GM18507 (cell line): ENCODE measurements at regions not wholly inside any gene's neighbourhood (a gene's known extent, or its start where the extent isn't known, plus 50 kb on each side); places are given as distances from the start of the nearest gene placed in this dataset.
A peak's percentile ranks its signal among the peaks of the same experiment; 100 is the strongest.
"Not testable (repeated sequence)": the region's sequence is repeated elsewhere in the genome, so short reads cannot be mapped to it uniquely, and the experiment has no call there.

Source experiments
- DNase-seq: peaks from one replicate; pipeline ENCODE4 v3.0.0; 2011; ENCODE audit warnings: low read depth; ENCODE audit not compliant: insufficient read length; ENCODE audit errors: extremely low spot score
- FAIRE-seq: peaks from 2 replicates; lab custom pipeline; 2011; peaks lifted over from hg19 to GRCh38; lab: Jason Lieb, UNC

DNA sequence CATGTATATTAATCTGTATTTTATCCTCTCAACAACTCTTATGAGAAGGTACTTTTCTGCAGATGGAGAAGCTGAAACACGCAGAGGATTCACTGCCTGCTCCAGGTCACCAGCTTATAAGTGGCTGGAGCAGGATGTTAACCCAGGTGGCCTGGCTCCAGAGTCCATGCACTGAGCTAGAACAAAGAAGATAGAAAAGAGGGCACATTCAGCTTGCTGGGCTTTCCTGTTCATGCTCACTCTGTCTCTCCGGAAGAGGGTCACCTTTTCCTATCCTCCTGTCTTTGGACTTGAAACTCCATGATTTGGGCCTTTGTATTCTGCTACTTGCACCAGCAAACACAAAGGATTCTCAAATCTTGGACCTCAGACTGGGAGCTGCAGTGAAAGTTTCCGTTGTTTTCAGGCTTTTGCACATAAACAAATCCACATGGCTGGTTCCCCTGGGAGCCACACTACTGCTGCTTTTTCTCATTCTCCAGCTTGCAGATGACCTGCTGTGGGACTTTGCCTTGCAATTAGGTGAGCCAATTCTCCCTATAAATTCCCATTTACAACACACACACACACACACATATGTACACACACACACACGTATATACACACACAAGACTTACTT, 117.3 kb upstream of the GRK3 start:
- no peak for FAIRE-seq
- DNase-seq, result no peak

DNA sequence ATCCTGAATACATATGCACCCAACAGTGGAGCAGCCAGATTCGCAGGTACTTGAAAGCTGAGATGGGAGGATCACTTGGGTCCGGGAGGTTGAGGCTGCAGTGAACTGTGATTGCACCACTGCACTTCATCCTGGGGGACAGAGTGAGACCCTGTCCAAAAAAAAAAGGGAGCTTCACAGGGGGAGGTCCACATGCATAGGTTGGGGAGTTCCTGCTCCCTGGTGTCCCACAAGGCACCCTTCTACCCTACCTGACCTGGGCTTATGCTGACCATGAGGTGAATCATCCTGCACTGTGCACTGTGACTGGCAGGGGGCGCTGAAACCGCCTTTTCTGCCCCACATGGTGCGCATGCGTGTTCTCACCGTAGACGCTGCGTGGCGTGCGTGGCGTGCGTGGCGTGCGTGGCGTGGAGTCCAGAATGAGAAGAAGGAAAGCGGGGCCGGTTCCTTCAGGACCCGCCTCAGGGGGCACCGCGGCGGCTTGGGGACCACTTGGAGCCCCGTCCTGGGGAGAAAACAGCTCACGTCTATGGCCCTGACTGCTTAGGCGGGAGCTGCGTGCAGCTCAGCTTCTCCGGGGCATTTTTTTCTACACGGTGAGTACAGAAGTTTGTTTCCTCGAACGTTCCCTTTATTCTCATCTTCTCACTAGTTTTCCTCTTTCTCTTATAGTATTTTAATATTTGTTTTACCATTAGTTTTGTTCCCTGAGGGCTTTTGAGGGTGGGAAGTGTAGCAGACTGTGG, 116.6 kb upstream of the GRK3 start:
- peak; percentile 99 for DNase-seq
- FAIRE-seq, result peak; percentile 100

DNA sequence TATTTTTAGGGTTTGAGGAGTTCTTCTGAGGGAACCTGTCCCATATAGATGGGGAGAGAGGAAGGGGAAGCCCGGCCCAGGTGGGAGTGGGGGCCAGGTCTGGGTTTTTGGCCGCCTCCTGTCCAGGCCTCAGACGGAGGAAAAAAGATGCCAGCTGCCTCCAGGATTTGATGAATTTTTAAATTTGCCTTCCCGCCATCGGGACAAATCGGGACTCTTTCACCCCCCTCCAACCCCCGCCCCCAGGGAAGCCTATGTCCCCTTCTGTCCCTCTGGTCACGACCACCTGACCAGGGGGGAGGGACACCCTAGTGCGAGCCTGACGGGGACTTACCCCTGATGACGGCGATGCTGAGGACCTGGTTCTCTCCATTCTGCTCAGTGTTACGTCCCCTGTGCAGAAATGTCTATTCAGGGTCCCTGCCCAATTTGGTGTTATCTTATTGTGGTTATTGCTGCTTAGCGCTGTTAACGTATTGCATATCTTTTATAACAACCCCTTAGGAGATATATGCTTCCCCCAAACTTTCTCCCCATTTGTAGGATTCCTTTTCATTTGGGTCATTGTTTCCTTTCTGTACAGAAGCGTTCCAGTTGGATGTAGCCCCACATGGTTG, 115.9 kb upstream of the GRK3 start:
- no peak for DNase-seq
- peak; percentile 67 for FAIRE-seq

DNA sequence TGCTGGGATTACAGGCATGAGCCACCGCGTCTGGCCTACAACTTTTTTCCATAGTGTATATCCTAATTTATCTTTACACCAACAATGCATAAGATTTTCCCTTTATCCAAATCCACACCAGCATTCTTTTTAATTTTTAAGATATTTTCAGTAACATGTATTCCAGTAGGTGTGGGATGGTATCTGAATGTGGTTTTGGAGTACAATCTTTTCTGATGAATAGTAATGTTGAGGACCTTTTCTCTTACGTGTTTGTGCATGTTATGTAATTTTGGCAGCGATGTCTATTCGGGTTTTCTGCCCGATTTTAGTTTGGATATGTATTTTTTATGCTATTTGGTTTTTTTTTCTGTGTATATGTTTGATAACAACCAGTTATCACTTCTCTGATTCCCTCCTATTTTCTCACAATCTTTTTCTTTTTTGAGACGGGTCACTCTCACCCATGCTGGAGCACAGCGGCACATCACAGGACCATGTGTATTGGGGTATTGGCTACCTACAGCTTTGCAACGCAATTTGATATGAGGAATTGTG, 114.6 kb upstream of the GRK3 start:
- FAIRE-seq (no peak), DNase-seq (no peak)

DNA sequence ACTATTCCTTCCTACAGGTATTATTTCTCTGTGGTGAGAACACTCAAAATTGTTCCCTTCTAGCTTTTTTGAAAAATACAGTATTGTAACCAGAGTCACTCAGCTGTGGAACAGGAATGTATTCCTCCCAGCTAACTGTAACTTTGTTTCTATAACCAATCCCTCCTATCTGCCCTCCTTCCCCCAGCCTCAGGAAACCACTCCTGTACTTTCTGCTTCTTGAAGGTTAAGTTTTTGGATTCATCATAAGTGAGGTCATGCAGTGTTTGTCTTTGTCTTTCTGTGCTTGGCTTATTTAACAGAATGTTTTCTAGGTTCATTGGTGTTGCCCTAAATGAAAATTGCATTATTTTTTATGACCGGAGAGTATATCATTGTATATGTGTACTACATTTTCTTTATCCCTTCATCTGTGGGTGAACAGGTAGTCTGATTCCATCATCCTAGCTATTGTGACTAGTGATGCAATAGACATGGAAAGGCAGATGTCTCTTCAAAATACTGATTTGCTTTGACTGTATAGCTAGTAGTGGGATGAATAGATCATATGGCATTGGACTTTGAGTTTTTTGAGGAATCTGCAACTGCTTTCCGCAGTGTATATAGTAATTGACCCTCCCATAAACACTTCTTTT, 112.9 kb upstream of the GRK3 start:
- DNase-seq (no peak), FAIRE-seq (no peak)

DNA sequence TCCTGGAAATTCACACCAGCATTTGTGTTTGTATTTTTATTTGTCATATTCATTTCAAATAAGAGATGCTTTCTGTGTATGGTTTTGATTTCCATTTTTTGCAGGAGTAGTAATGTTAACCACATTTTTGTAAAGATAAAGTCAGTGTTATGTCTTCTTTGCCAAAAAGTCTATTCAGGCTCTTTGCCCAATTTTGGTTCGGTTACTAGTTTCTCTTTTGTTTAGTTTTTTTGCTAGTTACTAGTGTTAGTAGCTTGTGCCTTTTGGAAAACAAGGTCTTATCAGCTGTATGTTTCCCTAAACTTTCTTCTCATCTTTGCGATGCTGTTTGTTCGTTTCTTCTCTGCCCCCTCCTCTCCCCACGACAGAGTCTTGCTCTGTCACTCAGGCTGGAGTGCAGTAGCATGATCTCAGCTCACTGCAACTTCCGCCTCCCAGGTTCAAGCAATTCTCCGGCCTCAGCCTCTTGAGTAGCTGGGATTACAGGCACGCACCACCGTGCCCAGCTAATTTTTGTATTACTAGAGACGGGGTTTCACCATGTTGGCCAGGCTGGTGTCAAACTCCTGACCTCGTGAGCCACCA, 112.3 kb upstream of the GRK3 start:
- DNase-seq (no peak), FAIRE-seq (no peak)

DNA sequence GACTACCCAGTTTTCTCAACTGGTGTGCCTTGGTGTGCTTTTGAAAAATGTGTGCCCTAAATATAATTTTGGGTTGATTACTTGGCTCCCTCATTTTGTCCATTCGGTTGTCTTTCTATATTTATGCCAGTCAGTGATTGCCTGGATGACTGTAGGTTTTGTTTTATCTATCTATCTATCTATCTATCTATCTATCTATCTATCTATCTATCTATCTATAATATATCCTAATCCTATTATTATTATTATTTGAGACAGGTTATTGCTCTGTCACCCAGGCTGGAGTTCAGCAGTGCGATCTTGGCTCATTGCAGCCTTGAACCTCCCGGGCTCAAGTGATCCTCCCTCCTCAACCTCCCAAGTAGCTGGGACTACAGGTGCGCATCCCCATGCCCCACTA, 111.4 kb upstream of the GRK3 start:
- FAIRE-seq (no peak), DNase-seq (no peak)

DNA sequence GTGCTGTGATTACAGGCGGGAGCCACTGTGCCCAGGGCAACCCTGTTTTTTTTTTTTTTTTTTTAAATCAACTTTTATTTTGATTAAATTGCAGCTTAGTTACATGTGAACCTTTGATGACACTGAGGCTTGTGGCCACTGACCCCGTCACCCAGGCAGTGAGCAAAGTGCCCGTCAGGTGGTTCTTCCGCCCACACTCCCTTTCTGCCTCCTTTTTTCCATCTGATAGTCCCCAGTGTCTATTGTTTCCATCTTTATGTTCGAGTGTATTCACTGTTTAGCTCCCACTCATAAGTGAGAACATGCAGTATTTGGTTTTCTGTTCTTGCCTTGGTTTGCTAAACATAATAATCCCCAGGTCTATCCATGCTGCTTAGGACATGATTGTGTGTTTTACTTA, 110.9 kb upstream of the GRK3 start:
- no peak for FAIRE-seq

DNA sequence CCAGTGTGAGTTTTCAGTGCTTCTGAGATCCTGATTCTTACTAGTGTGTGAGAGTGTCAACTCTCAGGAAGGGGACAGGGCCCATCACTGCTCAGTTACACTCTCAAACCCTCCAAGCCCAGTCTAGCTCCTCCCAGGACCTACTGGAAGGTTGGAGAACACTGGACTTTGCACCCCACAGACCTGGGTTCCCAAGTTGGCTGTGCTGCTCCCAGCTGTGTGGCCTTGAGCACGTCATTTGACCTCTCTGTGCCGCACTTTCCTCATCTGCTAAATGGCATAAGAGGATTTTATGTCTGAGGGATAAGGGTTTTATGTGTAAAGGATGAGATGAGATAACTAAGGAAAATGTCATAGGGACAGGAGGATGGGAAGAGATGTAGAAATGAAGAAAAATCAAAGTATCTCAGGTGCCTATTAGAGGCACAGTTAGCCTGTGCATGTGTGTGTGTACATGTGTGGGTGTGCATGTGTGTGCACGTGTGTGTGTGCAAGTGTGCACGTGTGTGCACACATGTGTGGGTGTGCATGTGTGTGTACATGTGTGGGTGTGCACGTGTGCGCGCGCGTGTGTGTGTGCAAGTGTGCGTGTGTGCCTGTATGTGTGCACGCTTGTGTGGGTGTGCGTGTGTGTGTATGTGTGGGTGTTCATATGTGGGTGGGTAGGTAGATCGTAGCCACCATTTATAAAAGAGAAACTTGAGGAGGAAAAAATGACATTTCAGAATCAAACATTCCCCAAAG, 108.0 kb upstream of the GRK3 start:
- not testable (repeated sequence) for DNase-seq, FAIRE-seq

More for the DNA sequence above, 110.9 kb upstream of the GRK3 start:
- no peak for DNase-seq

DNA sequence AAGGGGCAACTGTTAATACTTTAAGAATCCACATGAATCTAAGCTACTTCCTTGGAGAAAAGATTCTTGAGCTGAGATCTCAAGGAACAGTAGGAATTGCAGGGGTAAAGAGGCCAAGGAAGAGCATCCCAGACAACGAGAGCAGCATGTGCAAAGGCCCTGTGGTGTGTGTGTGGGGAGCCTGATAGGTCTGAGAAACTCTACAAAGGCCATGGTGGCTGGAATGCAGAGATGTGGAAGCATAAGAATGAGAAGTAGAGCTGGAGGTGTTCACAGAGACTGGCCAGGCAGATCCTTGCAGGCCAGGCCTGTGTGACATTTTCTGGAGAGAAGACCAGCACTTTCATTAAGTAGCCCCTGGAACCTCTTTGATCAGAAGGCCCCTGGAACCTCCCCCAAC, 105.8 kb upstream of the GRK3 start:
- FAIRE-seq, DNase-seq: not testable (repeated sequence)

DNA sequence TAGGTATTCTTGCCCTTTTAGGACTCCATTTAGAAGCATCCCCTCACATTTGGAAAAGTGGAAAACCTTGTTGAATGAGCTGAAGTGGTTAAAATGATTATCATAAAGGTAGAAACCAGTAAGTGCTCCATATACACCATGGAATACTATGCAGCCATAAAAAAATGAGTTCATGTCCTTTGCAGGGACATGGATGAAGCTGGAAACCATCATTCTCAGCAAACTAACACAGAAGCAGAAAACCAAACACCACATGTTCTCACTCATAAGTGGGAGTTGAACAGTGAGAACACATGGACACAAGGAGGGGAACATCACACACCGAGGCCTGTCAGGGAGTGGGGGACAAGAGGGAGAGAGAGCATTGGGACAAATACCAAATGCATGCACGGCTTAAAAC, 103.8 kb upstream of the GRK3 start:
- DNase-seq, FAIRE-seq: not testable (repeated sequence)

DNA sequence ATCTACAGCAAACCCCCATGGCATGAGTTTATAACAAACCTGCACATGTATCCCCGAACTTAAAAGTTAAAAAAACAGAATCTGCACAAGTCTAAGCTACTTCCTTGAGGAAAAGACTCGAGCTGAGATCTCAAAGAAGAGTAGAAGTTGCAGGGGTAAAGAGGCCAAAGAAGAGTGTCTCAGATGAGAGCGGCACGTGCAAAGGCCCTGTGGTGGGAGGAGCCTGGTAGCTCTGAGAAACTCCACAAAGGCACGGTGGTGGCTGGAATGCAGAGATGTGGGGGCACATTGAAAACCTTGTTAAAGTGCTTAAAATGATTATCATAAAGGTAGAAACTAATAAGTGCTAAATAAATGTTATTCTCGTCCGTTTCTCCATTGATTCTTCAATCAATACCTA, 103.2 kb upstream of the GRK3 start:
- DNase-seq, result no peak
- FAIRE-seq, result no peak

DNA sequence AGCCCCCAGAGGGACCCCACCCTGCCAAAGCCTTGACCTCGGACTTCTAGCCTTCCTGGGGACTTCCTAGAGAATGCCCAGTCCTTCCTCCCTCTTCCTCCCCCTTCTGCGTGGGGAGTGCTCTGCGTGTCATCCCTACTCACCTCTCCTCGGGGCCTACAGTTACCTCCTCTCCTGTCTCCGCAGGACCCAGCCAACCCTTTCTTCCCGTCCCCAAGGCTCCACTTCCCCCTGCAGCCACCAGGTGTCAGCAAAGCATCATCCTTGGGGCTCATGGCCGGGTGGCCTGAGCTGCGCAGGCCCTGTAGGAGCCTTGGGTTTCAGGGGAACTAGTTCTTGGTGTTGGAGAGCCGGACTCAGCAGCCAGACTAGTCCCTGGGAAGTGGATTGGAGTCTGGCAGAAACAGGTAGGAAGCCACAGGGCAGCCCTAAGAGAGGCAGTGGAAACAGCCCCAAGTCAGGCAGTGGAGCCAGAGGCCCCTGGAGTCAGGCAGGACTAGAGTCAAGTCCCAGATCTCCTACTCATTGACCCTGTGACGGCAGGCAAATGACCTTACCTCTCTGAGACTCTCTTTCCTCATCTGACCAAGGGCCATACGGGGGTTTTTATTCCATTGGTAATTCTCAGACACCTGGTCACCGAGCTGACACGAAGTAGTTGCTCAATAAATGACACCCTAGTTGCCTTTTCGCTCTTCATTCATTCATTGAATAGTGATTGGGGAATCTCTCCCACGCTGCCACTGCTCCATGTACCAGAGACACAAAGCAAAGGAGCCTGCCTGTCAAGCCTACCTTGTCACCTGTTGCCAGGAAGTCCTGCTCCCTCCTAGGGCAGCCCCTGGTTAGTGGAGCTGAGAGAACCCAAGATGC, 101.8 kb upstream of the GRK3 start:
- peak; percentile 87 for DNase-seq
- FAIRE-seq, result peak; percentile 98

DNA sequence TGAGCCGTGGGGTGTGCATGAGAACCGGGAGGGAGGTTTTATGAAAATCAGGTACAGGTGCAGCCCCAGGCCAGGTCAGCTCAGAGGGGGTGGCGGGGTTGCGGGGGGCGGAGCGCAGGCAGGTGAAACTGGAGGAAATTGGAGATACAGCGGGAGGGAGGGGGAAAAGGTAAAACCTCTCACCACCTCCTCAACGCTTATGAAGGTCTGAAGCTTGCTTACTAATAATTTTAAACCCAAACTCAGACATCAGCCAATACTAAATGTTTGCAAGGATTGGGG, 101.2 kb upstream of the GRK3 start:
- DNase-seq, FAIRE-seq: not testable (repeated sequence)

DNA sequence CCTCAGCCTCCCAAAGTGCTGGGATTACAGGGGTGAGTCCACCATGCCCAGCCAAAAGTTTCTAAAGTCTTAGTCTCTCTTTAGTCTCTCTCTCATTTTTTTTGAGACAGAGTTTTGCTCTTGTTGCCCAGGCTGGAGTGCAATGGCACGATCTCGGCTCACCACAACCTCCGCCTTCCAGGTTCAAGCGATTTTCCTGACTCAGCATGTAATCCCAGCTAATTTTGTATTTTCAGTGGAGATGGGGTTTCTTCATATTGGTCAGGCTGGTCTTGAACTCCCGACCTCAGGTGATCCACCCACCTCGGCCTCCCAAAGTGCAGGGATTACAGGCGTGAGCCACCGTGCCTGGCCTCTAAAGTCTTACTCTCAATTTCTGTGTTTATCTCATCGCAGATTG, 100.1 kb upstream of the GRK3 start:
- DNase-seq, FAIRE-seq: not testable (repeated sequence)

DNA sequence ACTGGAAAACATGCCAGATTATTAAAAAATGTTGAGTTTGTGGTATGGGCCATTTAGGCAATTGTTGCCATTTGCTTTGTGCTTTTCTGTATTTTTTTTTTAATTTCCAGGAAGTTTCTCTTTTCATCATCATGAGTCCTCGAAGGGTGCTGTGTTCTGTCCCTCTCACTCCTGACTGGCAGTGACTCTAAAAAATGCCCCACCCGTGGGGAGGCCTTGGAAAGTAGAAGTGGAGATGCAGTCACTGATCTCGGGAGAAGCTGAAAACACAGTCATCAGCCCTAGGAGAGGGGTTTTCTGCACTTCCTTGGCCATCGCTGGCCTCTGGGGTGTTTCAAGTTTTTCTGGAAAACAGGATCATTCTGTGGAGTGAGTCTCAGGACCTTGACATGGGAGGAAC, 98.5 kb upstream of the GRK3 start:
- no peak for DNase-seq
- FAIRE-seq, result no peak

DNA sequence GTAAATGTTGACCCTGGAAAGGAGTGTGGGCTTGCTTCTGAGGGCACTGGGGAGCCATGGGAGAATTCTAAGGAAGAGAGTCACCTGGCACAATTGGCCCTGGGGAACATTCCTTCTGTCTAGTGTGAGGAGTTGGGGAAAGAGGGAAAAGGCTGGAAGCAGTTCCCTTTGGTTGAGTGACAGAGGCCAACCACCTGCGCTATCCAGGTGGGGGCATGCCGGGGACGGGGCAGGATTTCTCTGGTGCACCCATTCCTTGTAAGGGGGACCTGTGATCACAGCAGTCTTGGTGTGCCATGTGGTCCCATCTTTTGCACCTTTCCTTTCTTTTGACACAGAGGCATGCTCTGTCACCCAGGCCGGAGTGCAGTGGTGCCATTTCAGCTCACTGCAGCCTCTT, 92.1 kb upstream of the GRK3 start:
- no peak for FAIRE-seq

DNA sequence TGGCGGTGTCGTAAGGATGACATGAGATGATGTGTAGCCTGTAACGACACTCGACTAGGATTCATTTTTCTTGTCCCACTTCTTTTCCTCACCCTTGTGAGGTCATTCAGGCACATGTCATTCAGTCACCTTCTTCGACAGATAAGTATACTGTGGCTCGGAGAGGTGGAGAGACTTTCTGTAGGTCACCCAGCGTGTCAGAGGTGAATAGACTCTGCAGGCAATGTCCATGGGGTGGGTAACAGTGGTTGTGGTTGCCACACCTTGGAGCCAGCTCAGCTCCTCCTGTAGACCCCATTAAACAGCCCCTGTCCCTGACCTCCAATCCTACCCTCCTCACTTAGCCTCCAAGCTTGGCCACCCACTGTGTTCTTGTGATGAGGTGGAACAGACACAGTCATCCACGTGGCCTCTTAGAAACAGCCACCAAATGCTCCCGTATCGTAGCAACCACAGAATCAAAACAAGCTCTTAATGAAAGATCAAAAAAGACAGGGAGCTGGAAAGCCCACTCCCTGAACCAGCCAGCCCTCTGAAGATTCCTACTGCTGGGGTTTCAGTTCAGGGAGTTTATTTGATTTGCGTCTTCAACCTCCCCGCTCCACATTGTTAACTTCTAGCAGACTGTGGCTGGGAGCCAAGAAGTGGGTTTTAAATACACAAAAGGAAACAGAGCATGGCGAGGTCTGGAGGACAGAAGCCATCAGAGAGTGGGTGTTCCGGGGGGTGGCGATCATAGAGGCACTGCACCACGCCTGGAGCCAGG, 89.0 kb upstream of the GRK3 start:
- DNase-seq (no peak), FAIRE-seq (peak; percentile 81)

More for the DNA sequence above, 92.1 kb upstream of the GRK3 start:
- no peak for DNase-seq
